Pons (tissue), 1 donor: ENCODE measurements at regions not wholly inside any gene's neighbourhood (a gene's known extent, or its start where the extent isn't known, plus 50 kb on each side); places are given as distances from the start of the nearest gene placed in this dataset.

Experiments used
- DNase-seq: peaks from one replicate; pipeline ENCODE4 v3.0.0-alpha.2; 2016; ENCODE audit warnings: low spot score

DNA sequence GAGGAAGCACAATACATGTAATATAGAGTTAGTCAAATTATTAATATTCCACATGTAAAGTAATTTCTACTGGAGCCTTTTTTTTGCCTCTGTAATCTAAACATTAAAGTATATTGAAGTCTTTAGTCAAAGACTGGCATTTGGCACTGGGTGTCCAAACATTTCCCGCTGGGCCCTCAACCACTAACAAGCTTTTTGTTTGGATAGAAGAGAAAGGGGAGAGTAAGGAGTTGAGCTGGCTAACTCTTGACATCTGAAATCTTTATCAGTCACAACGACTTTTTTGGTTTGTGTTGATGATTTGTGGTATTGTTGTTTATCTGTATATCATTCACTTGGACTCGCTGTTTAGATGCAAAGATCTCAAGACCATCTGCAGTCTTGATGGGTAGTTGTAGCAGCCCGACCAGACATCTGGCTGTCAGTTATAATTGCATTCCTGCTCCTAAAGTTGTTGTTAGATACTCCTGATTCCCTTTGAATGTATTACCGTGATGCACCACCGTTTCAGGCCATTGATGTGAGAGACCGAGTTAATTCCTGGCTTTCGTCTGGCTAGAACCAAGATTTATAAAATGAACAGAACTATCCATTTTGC lies 379.6 kb downstream of the MTX2 start:
- DNase-seq = no peak

DNA sequence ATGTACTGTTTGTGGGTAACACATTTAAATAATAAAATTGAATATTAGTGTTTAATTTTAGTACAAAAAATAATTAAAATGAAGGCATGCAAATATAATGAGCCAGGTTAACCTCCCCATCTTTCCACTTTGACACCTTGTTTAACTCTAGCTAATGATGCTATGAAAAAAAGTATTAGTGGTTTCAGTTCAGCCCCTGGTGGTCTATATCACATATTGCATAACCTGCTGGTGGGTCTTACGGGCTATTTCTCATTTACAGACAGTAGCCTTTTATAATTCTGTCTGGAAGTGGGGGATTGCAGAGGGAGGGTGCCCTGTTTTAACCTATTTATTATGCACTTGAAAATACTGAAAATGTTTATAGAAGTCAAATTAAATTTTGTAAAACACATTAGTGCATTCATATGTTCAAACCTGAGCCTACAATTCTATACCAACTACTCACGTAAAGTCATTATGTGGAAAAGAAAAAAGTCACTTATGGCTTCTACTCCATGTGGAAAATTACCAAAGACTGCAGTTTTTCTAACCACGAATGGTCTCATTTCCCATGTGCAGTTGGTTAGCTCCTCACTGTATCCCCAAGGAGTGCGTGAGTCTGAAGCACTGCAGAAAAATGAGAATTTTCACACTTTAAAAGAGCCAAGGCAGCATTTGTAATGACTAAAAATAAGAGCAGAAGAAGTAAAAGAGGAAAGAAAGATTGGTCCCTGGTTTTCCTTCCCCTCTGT lies 381.0 kb downstream of the MTX2 start:
- no peak for DNase-seq

DNA sequence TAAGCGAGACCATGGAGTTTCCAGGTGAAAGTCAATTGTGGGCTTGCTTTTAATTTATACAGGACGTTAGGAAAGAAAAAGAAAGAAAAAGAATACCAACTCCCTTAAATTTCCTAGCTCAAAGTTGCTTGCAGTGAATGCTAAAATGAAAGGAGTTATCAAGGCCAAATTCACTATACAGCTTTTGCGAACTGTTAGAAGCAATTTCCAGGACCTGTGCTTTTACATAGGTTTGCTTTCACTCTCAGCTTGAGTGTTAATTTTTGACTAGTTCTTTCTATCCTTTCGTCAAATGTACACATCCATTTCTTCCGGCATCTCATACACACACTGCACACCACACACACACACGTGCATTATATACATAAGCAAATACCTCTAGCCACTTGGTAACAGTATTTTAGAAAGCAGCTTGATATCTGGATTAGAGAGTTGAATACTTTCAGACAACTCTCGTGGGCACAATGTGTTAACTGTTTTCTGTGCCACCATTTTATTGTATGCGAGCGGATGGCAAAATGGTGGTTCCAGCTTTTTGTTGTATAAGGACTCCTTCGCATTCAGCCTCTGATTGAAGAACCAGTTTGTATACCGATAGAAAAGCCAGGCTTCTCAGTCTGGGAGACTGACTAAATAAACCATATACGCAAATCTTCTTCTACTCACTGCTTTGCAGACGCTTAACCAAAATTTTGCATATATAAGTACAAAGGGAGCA lies 381.8 kb downstream of the MTX2 start:
- DNase-seq = no peak

DNA sequence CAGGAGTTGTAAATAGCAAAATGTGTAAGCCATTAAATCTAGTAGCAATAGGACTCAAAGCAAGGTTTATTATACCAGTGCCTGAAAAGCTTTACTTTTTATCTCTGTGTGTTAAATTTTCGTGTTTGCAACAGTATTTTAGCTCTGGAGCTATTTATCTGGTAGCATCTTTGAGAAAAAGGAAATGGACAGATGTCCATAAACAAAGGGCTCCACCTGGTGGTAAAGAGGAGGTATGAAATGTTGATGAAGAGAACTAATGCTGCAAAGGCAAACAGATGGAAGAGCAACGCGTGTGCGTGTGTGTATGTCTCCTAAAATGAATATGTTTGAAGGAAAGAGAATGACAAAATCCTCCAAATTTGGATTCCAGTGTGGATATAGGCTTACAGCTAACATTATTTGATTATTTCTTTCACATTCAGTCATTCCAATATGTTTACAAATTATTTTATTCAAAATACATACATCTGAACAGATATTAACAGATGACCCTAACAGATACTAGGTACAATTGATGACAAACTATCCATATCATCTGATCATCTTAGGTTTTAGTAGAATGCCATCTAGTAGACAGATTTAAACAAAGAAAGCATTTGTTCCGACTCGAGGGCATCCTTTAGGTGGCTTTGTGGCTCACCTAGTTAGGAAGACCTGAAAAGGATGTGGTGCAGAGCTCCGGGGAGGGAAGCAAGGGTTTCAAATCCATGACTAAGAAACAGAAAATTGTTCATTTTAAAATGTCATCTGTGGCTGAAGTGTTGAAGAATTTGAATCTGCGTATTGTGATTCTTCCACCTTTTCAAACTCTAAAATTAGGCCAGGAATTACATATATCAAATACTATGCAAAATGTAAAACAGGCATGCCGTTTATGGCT lies 383.3 kb downstream of the MTX2 start:
- peak; percentile 71 for DNase-seq

DNA sequence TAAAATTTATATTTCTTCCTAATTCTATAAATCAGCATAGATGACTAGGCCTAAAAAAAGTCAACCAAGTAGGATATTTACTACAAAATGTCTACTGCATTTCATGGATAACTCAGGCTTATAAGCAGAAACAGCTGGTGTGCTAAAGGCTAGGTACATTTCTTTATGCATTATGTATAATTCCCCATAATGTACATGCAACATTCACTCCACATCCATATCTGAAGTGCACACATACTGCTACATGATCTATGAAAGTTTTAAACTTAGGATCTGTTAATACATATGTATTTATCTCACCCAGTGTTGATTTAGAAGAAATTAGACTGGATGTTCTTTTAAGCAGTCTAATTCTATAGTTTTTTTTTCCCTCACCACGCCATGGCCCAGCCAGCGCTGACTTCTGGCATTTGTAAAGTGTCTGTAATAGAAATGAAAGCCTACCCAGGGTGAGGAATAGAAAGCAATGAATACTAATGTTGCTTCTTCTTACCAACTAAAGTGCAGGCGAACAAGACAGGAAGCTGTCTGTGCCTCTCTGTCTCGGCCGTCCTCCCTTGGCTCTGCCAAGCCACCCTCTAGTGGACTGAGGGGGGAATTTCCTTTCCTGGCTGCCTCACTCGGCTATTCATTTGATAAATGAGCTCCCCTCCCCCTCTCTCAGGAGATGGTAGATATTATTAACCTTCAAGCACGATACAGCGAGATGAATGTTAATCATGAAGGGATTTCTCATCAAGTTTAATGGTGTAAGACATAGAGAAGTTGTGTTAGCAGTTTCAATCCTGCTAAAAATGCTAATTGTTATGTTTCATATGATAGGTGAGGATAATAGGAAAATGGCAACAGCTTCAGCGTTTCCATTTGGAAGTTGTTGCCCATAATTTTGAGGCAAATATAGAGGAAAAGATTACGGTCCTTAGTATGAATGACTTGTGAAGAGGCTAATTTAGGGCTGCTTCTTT lies 384.5 kb downstream of the MTX2 start:
- DNase-seq = peak; percentile 79

DNA sequence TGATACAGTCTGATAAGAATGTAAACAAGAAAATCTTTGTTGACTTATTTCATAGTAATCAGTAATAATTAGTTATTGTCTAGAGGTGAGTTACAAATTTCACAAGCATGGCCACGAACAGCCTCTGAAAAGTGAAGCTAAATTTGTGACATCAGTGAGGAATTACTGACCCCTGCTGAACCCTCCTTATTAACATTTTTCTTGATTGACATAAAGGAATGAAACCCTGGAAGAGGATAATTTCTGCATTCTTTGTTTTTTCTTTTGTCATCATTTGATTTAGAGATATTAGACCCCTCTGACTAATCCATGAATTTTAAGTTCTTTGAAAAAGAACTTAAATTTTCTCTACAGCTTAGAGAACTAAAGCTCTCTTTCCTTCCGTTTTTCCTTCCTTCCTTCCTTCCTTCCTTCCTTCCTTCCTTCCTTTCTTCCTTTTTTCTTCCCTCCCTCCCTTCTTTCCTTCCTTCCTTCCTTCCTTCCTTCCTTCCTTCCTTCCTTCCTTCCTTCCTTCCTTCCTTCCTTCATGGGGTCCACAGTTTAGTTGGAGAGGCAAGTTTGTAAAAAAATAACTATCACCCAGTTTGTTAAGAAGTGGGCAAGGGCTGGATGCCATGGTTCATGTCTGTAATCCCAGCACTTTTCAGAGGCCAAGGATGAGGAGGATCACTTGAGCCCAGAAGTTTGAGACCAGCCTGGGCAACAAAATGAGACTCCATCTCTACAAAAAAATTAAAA lies 387.0 kb downstream of the MTX2 start:
- no peak for DNase-seq

DNA sequence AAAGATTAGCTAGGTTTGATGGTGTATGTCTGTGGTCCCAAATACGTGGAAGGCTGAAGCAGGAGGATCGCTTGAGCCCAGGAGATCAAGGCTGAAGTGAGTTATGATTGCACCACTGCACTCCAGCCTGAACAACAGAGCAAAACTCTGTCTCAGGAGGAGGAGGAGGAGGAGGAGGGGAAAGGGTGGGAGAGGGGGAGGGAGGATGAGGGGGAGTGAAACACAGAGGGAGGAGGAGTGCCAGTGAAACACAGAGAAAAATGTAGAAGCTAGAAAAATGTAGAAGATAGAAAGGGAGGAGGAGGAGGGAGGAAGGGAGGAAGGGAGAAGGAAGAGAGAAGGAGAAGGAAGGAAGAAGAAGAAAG lies 387.5 kb downstream of the MTX2 start:
- no peak for DNase-seq

DNA sequence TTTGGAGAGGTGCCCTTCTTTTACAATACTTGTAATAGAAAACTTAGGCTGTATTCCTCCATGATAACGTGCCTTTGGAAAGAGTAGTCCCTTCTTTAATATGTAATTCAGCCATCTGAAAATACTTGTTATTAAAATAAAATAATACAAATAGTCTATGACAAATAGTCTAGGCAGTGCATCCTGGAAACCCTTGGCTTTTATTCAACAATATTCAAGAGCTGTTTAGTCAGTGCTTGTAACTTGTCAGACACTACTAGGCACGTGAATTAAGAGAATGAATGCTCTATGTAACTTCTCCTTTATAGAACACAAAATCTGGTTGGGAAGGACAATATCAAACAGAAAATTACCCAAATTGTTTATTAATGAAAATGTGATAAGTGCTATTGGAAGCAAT lies 388.2 kb downstream of the MTX2 start:
- DNase-seq = no peak

DNA sequence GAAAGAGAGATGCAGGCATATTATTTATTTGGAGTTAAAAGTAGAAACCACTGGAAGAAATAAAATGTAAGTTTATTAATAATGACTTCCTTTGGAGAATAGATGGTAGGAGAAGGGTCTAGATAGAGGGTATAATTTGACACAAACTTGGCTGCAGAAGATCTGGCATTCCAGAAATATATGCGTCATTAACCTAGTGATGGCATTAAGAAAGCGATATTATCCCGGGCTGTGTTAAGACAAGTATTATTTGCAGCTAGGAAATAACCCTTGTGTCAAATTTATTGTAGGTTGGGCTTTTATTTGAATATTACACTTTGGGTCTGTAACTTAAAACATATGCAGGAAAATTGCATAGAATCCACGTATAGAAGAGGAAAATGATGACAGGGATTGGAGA lies 389.5 kb downstream of the MTX2 start:
- DNase-seq = no peak

DNA sequence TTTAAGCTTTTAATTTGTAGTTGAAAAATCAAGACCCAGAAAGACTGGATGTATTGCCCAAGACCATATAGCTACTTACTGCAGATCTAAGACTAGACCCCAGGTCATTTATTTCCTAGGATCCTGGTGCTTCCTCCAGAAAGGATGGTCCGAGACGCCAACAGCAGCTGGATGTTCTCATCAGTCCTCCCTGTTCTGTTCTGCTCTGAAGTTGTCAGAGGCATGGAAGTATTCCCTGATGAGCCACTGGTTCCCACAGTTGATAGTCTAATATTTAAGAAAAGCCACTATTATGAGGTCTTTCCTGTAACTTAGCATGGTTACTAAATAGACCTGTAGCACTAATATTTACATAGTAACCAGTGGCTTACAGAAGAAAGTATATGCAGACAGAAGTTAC lies 393.5 kb downstream of the MTX2 start:
- DNase-seq = no peak

DNA sequence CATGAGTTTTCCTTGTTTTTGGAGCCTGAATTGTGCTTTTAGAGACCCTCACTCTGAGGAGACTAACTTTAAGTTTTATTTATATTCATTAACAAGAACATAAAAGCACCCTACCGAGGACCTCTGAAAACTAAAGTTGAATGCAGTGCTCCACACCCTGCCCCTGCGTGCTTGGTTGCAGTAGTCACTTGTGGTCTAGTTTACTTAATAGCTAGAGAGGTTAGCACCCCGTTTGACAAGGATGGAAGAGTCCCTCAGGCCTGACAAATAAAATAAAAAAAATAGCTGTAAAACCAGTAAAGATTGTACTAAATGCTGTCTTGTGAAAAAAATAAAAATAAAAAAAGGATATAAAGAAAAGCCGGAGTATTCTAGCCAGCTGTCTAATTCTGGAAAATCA lies 395.2 kb downstream of the MTX2 start:
- DNase-seq = no peak

DNA sequence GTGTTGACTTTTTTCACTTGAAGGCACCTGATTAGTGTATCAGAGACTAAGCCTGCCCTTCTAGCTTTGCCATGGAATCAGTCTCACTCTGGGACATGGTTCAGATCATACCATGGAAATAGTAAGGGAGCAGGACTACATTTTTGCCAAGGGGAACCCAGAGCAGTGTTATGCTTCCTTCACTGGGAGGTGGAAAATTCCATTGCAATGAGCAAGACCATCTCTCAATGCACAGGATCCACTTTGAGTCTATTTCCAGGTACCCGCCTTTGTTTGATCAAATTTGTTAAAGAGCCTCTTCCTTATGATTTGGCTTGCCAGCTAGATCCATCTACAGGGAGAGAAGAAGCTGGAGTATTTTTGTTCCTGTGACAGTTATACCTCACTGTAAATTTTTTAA lies 395.8 kb downstream of the MTX2 start:
- no peak for DNase-seq

DNA sequence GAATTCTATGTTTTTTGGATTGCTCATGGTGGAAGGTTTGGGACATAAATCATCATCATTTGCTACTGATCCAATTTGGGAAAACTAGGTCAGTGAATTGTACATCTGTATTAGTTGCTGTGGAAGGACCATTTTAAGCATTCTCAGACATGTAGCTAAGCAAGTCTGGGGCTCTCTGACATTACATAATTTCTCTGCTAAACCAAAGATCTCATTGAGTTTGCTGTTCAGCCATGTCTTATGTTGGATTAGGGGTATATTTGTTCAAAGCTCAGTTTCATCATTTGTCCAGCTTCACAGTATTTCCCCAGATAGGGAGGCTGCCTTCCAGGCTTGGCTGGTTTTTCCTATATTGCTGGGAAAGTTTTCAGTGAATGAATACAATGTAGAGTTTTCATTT lies 399.7 kb downstream of the MTX2 start:
- no peak for DNase-seq

DNA sequence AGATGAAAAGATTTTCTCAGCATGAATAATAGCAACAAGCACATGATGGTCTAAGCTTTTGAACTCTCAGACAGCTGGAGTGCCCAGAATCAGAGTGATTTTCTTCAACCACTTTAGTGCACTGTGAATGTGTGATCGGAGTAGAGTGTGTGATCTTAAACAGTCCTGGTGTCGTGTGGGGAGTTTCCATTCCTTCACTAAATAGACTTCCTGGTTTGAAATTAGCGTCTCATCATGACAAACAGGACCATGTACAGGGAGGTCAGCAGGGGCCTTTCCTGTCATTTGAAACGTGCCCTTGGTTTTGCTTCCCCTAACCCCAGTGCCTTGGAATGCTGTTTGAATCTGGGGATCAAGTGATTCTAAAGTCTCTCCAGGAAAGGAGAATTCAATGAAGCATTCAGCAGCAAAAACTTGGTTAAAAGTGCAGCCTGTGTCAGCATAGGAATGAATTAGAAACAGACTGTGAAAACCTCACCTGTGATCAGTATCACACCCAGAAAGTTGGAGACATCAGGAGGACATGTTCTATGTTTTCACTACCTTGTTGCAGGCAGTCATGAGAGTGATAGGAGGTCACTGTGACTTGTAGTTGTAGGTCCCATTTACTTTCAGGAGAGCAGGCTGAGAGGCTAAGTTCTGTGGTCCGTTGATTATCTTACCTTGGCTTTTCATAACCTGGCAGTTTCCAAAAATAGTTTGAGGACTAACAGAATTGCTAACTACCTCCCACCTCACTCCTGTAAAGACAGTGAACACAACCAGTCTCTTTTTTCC lies 400.3 kb downstream of the MTX2 start:
- no peak for DNase-seq

DNA sequence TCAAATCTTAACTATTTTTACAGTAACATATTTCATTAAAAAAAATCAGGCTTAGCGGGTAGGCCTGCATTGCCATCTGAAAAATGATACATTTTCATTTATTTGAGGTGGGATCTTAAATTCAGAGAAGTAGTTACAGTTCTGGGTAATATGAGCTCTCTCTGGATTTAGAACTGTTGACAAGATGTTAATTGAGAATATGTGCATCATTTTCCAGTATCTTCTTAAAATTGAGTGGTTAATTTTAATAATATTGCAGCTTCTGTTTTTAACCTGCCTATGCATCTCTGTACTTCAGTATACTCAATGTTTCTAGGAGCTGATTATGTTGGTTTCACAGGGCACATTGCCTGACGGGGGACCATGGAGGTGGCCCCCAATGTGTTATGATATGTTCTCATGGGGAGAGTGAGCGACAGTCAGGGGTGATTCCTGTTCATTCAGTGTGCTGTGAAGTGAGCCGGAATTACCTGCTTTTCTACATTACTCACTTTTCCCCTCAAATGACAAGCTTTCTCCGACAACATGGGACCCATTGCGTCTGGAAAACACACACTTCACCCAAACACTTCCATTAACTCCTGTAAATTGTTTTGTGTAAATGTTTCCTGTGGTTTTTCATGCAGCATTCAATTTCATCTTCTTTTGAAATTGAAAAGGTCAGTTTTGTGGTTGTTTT lies 406.2 kb downstream of the MTX2 start:
- DNase-seq = no peak

DNA sequence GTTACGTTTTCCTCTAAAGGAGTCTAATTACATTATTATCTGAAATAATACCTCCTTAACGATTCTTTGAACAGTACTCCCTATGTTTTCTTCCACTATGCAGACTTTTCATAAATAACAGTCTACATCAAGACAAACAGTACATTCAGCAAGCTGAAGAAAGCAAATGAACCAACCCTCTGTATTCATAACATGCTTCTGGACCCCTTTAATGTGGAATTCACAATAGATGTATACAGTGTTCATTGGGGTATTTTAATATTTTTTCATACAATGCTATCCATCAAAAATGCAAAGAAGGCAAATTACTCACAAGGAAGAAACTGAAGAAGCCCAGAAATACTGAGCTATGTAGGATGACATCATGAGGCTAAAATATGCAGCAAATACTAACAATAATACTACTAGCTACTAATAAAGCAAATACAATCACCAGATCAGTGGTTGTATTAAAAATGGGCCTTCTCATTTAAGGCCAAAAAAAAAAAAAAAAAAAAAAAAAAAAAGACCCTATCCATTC lies 408.6 kb downstream of the MTX2 start:
- DNase-seq = no peak

DNA sequence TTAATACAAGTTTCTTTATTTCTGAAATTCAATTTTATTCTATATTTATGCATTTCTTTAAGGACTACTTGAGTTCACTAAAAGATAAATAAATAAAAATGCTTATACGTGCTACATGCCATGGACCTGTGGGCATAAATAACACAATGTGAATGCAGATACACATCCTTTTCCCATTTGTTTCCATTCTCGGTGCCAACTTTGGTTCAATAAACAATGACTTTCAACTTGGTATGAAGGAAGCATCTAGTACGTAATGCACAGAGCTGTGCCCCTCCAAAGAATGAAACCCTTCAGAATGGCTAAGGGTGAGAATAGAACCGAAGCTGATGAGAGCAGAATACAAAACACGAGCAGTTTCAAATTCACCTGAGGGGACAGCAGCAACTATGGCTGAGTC lies 409.3 kb downstream of the MTX2 start:
- DNase-seq = no peak

DNA sequence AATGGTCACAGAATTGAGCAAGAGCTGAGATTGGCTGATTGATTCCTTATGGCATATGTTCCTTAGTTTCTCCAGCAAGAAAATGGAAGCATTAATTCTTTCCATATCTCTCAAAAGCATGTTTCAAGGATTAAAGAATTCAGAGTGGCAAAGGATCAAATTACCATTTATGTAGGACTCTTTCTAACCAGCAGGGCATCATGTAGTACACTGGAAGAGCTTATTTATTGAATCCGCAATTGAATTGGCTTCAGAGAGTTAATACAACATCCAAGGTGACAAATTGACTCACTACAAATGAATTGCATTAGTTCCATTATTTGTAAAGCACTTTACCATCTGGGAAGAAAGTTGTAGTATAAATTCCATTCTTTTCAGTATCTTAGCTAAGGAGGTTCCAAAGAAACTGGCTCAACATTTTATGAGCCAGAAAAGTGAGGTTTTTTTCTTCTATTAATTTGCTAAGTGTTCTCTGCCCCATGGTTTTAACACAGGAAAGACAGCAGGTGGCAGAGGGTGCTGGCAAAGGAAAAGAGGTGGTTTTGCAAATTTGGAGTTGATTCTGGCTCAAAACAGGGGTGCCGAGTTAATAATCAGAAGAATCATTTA lies 409.9 kb downstream of the MTX2 start:
- DNase-seq = no peak
